SH-SY5Y (cell line): ENCODE measurements at regions not wholly inside any gene's neighbourhood (a gene's known extent, or its start where the extent isn't known, plus 50 kb on each side); places are given as distances from the start of the nearest gene placed in this dataset.

ENCODE experiments used
- GATA2 ChIP-seq: IDR thresholded peaks from 2 replicates; pipeline ENCODE4 v1.6.1; 2011; ENCODE audit warnings: mild to moderate bottlenecking, low read depth, low read length
- GATA3 ChIP-seq: IDR thresholded peaks from 2 replicates; pipeline ENCODE4 v1.6.1; 2011; ENCODE audit warnings: low read depth, mild to moderate bottlenecking, low read length, moderate library complexity

DNA sequence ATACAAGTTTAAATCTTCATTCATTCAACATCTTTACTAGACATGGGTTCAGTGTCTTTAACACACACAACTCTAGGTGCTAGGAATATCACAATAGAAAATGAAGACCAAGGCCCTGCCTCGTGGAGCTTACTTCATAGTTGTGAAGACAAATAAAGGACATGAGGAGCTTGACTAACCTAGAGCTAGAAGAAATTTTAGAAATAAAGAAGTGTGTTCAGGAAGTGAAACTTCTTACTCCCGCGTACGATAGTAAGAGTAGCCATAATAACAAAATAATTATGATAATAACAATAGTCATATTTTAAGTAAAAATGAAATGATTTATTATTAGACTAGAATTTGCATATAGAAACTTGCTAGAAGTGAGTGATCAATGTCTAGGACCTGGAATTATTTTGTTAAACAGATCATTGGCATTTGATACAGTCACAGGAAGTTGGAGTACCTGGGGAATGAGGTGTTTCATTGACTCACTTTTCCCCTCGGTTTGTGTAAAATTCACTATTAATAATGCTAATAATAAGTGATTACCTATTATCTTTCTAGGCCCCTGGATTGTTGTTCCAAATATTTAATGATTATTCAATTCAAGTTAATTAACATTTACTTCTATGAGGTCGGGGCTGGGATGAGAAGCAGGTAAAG lies 331.3 kb downstream of the NSG2 start:
- TF ChIP-seq GATA3 (no peak), GATA2 (no peak)
